ENCODE measurements at regions not wholly inside any gene's neighbourhood (a gene's known extent, or its start where the extent isn't known, plus 50 kb on each side); places are given as distances from the start of the nearest gene placed in this dataset.

DNA sequence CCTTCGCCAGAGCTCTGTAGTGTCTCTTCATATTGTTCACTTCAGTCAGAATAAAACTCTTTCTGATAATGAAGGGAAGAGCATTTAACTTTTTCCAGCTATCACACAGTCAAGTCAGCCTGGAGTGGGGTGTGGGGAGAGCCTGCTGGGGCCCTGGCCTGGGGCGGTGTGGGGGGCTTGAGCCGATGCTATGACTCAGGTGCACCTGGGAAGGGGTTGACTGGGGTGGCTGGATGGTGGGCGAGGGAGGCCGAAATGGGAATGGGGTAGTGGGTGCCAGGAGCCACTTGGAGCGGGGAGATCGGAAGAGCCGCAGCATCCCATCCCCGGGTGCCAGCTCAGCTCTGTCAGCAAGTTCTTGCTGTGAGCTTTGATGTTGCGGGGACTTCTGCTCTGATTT lies 100.9 kb downstream of the NXPE2 start:
- Histone ChIP-seq H3K27ac (no peak overlapping the region), H3K36me3 (ENCODE audit: insufficient read depth, low read length) (no peaks in the 10 kb centered on the region), H3K4me3 (no peak overlapping the region), H3K9me3 (ENCODE audit: low read depth, low read length) (no peaks in the 10 kb centered on the region), H3K9ac (ENCODE audit: insufficient read length) (no peak overlapping the region)
- no peak for DNase-seq (ENCODE audit: low read depth, low spot score)
- TF ChIP-seq EZH2 (IDR thresholded peaks at IDR 0.05) = no peak
- no peak for TF ChIP-seq POLR2AphosphoS5 (IDR thresholded peaks at IDR 0.05; ENCODE audit: borderline replicate concordance, low read depth, low read length)
- TF ChIP-seq FOXP2 (optimal IDR thresholded peaks at IDR 0.05; ENCODE audit: control extremely low read depth, extremely low read length, insufficient read depth) = no peak

DNA sequence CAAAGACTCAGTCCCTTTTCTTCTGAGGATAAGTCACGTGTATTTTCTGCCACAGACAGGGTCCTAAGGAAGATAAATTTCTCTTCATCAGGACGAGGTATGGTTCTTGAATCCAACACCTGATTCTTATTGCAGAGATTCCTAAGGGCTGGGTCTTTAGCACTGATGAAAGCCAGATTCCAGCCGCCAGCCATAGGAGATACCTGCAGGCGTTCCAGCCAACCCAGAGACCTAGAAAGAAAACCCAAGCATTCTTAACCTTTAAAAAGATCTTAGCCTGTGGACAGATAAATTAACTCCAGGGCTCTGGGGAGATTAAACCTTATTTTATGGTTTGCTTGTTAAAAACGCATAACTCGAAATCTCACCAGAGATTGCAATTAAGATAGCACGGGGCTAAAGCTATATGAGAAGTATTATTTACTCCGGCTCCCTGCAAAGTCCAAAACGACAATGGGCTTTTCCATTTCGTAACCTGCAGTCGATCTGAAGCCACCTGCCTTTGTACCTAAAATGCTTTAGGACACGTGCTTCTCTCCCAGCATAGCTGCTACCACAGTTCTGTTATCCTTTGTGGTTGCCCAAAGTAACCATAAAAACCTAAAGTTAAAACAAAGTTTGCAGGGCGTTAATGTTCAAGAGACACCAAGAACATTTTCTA lies 104.5 kb downstream of the NXPE2 start:
- Histone ChIP-seq H3K36me3 (ENCODE audit: insufficient read depth, low read length) (no peaks in the 10 kb centered on the region), H3K9me3 (ENCODE audit: low read depth, low read length) (no peaks in the 10 kb centered on the region), H3K27ac (no peak overlapping the region), H3K4me3 (no peak overlapping the region), H3K9ac (ENCODE audit: insufficient read length) (no peak overlapping the region)
- TF ChIP-seq EZH2 (IDR thresholded peaks at IDR 0.05) (no peak), FOXP2 (optimal IDR thresholded peaks at IDR 0.05; ENCODE audit: control extremely low read depth, extremely low read length, insufficient read depth) (no peak), POLR2AphosphoS5 (IDR thresholded peaks at IDR 0.05; ENCODE audit: borderline replicate concordance, low read depth, low read length) (no peak)
- no peak for DNase-seq (ENCODE audit: low read depth, low spot score)

DNA sequence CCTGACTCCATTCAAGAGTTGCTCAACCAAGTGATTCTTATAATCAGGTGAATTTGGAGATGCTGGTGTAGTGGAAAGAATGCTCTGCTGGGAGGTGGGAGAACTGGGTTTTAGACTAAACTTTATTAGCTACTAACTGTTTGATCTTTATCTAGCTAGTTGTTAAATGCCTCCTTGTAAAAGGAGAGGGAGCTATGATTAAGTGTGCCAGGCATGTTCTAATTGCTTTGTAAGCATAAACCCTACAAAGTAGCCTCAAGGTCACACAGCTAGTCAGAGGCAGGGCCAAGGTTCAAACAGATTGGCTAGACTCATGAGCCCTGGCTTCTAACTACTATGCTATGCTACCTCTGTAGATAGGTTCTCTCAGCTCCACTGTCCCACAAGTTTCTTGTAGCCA lies 105.5 kb downstream of the NXPE2 start:
- no peak for DNase-seq (ENCODE audit: low read depth, low spot score)
- H3K27ac ChIP-seq = no peak overlapping the region
- H3K9ac ChIP-seq (ENCODE audit: insufficient read length) = no peak overlapping the region
- no peak overlapping the region for H3K4me3 ChIP-seq
- H3K36me3 ChIP-seq (ENCODE audit: insufficient read depth, low read length) = no peaks in the 10 kb centered on the region
- H3K9me3 ChIP-seq (ENCODE audit: low read depth, low read length) = no peaks in the 10 kb centered on the region
- TF ChIP-seq POLR2AphosphoS5 (IDR thresholded peaks at IDR 0.05; ENCODE audit: borderline replicate concordance, low read depth, low read length) = no peak
- no peak for TF ChIP-seq FOXP2 (optimal IDR thresholded peaks at IDR 0.05; ENCODE audit: control extremely low read depth, extremely low read length, insufficient read depth)
- TF ChIP-seq EZH2 (IDR thresholded peaks at IDR 0.05) = no peak

DNA sequence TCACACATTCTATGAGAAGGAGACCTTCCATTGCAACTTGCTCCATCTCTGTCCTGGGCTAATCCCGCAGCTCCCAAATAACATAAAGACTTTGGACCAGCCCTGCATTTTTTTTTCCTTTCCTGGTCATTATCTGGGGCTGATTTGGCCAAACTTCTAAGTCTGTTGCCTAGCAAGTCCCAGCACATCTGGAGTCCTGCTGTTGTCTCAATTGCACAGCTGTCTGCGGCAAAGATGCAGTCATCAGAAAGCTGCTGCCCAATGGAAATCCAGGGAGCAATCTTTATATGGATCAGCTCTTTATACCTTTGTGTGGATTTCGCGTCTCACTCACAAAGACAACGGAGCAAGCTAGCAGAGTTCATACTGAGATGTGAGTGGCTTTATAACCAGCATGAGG lies 105.9 kb downstream of the NXPE2 start:
- Histone ChIP-seq H3K36me3 (ENCODE audit: insufficient read depth, low read length) (no peaks in the 10 kb centered on the region), H3K4me3 (no peak overlapping the region), H3K27ac (no peak overlapping the region), H3K9ac (ENCODE audit: insufficient read length) (no peak overlapping the region), H3K9me3 (ENCODE audit: low read depth, low read length) (no peaks in the 10 kb centered on the region)
- no peak for DNase-seq (ENCODE audit: low read depth, low spot score)
- TF ChIP-seq POLR2AphosphoS5 (IDR thresholded peaks at IDR 0.05; ENCODE audit: borderline replicate concordance, low read depth, low read length) = no peak
- TF ChIP-seq FOXP2 (optimal IDR thresholded peaks at IDR 0.05; ENCODE audit: control extremely low read depth, extremely low read length, insufficient read depth) = no peak
- TF ChIP-seq EZH2 (IDR thresholded peaks at IDR 0.05) = no peak

DNA sequence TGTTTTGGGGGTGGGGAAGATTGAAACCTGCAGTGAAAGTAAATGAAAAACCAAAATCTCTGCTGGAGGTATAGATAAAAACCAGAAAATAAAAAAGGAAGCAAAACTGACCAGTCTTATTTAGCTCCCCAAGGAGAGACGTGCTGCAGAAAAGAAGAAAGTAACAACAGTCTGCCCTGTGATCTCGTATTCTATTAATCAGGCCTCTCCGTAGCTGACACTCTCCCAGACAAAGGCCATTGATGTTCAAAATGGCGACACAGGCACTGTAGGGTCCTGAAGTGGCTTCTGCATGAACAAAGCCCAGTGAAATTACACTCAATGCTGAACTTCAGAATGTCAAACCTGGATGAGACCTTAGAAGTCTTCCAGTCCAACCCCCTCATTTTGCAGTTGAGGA lies 106.6 kb downstream of the NXPE2 start:
- DNase-seq (ENCODE audit: low read depth, low spot score) = no peak
- no peaks in the 10 kb centered on the region for H3K36me3 ChIP-seq (ENCODE audit: insufficient read depth, low read length)
- no peak for TF ChIP-seq EZH2 (IDR thresholded peaks at IDR 0.05)
- no peak for TF ChIP-seq POLR2AphosphoS5 (IDR thresholded peaks at IDR 0.05; ENCODE audit: borderline replicate concordance, low read depth, low read length)
- TF ChIP-seq FOXP2 (optimal IDR thresholded peaks at IDR 0.05; ENCODE audit: control extremely low read depth, extremely low read length, insufficient read depth) = no peak
- no peak overlapping the region for H3K27ac ChIP-seq
- H3K4me3 ChIP-seq = no peak overlapping the region
- no peak overlapping the region for H3K9ac ChIP-seq (ENCODE audit: insufficient read length)
- no peaks in the 10 kb centered on the region for H3K9me3 ChIP-seq (ENCODE audit: low read depth, low read length)

DNA sequence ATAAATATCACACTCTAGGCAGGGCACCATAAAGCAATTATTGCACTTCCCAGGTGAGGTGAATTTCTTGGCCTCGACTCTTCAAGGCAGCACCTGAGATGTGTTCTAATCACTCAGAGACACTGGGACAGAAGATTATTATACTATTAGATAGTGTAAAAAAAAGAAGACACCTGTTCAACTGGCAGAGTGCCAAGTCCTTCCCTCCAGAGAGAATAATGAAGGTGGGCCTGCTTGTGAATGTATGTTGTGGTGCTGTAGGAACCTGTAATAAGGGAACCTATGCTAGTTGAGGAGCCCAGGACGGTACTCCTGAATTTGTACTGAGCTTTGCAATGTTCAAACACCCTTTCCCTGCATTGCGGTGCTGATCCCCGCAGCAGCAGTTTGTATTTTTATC lies 107.5 kb downstream of the NXPE2 start:
- Histone ChIP-seq H3K4me3 (no peak overlapping the region), H3K36me3 (ENCODE audit: insufficient read depth, low read length) (no peaks in the 10 kb centered on the region), H3K9me3 (ENCODE audit: low read depth, low read length) (no peaks in the 10 kb centered on the region), H3K9ac (ENCODE audit: insufficient read length) (no peak overlapping the region), H3K27ac (no peak overlapping the region)
- TF ChIP-seq EZH2 (IDR thresholded peaks at IDR 0.05) (no peak), FOXP2 (optimal IDR thresholded peaks at IDR 0.05; ENCODE audit: control extremely low read depth, extremely low read length, insufficient read depth) (no peak), POLR2AphosphoS5 (IDR thresholded peaks at IDR 0.05; ENCODE audit: borderline replicate concordance, low read depth, low read length) (no peak)
- no peak for DNase-seq (ENCODE audit: low read depth, low spot score)

DNA sequence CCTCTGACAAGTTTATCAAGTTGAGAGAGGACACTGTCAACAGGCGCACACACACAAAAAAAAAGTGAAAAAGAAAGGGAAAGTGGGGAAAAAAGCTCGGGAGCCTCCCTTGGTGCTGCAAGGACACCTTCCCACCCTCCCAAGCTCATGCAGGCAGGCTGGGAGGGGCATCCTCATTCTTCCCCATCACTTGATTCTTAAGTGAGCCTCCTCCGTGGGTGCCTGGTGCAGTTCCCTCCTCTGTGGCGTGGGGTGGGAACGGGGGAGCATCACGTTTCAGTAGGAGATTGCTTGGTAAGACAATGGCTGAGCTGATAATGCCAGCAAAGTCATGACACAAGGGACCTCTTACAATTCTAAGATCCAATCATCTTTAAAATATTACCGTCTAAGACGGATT lies 108.8 kb downstream of the NXPE2 start:
- TF ChIP-seq EZH2 (IDR thresholded peaks at IDR 0.05) = no peak
- TF ChIP-seq FOXP2 (optimal IDR thresholded peaks at IDR 0.05; ENCODE audit: control extremely low read depth, extremely low read length, insufficient read depth) = no peak
- no peak for TF ChIP-seq POLR2AphosphoS5 (IDR thresholded peaks at IDR 0.05; ENCODE audit: borderline replicate concordance, low read depth, low read length)
- DNase-seq (ENCODE audit: low read depth, low spot score) = no peak
- H3K27ac ChIP-seq = no peak overlapping the region
- H3K36me3 ChIP-seq (ENCODE audit: insufficient read depth, low read length) = no peaks in the 10 kb centered on the region
- H3K4me3 ChIP-seq = no peak overlapping the region
- H3K9ac ChIP-seq (ENCODE audit: insufficient read length) = no peak overlapping the region
- H3K9me3 ChIP-seq (ENCODE audit: low read depth, low read length) = no peaks in the 10 kb centered on the region

DNA sequence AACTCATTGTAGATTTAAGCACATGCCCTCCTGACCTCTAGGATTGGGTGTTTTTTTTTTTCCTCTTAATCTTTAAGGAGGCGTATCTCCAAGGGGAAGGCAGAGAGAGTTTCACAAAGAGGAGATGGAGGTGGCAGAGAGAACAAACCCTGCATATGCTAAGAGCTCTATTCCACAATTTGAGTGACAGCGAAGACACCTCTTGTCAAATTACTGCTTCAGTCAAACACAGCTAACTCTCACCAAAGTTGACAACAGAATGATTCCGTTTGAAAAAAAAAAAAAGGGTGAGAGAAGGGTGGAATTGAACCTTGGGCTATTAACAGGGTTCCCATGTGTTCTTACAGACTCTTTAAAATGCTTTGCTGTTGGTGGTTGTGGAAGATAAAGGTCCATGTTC lies 112.6 kb downstream of the NXPE2 start:
- DNase-seq (ENCODE audit: low read depth, low spot score) = no peak
- H3K27ac ChIP-seq = no peak overlapping the region
- no peak overlapping the region for H3K4me3 ChIP-seq
- no peak for TF ChIP-seq EZH2 (IDR thresholded peaks at IDR 0.05)
- TF ChIP-seq FOXP2 (optimal IDR thresholded peaks at IDR 0.05; ENCODE audit: control extremely low read depth, extremely low read length, insufficient read depth) = no peak
- TF ChIP-seq POLR2AphosphoS5 (IDR thresholded peaks at IDR 0.05; ENCODE audit: borderline replicate concordance, low read depth, low read length) = no peak
- H3K36me3 ChIP-seq (ENCODE audit: insufficient read depth, low read length) = no peaks in the 10 kb centered on the region
- no peaks in the 10 kb centered on the region for H3K9me3 ChIP-seq (ENCODE audit: low read depth, low read length)
- H3K9ac ChIP-seq (ENCODE audit: insufficient read length) = no peak overlapping the region
